HK-2 (cell line): ENCODE measurements at regions not wholly inside any gene's neighbourhood (a gene's known extent, or its start where the extent isn't known, plus 50 kb on each side); places are given as distances from the start of the nearest gene placed in this dataset.

Experiments used
- DNase-seq: peaks from one replicate; pipeline ENCODE4 v3.0.0-alpha.2; 2018; ENCODE audit not compliant: unreplicated experiment

DNA sequence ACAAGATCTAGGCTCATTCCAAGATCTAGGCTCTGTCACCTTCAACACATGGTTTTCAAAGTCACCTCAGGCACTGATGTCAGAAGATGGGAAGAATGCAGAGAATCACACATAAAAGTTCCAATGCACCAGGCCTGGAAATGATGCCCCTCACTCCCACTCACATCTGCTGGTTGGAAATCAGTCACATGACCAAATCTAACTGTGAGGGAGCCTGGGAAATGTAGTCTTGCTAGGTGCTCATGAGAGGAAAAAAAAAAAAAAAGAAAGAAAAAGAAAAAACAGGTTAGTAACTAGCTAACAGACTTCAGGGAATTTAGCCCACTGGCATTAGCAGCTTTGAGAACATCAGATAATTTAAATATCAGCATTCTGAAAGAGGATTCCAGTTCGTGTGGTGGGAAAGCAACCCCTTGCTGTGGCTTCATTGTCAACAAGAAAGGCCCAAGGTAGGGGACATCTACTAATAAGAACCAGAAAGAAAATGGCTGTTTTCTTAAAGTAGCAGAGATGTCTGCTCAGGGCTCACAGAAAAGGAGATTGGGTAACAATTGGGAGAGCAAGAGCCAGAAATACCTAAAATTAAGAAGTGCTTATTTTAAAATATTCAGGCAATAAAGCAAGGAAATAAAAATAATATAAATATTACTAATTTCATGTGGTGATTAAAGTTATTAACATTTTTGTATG, 614.3 kb downstream of the ACTL7B start:
- DNase-seq, result no peak

GRCh38 chr9:108239696-108240321, 616.0 kb downstream of the ACTL7B start:
- DNase-seq, result no peak

DNA sequence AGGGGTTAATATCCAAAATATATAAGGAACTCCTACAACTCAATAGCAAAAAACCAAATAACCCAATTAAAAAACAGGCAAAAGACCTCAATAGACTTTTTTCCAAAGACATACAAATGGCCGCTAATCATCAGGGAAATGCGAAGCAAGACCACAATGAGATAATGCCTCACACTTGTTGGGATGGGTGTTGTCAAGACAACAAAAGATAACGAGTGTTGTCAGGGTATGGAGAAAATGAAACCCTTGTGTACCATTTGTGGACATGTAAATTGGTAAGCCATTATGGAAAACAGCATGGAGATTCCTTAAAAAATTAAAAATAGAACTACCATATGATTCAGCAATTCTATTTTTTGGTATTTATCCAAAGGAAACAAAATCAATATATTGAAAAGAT, 620.2 kb downstream of the ACTL7B start:
- DNase-seq, result no peak

- no peak for DNase-seq
Measured at GRCh38 chr9:108234811-108235210, 621.0 kb downstream of the ACTL7B start.

DNA sequence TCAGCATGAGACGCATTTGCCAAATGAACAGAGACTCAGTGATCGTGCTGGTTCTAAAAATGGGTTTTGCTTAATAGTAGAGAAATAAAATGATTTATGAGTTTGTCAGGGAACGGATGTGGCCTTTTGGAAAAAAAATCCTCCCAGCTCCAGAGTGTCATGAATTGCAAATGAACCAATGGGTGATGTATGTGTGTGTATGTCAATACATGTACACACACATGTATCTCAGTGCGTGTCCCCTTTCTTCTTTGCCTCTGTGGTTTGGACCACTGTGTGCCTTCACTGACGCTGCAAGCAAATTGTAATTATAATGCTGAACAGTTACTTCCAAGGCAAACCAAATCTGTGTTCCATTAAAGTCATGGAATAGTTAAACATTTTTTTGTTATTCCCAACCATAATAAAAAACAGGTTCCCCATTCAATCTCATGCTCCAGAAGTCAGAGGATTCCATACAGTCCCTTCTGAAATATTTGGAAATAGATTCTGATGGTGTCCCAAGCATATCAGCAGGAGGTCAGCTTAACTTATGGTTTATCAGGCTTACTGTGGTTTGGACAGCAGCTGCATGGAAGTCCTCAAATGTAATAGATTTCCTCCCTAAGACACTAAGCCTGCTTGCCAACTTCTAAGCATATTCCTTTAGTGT, 630.5 kb downstream of the ACTL7B start:
- DNase-seq, result no peak

DNA sequence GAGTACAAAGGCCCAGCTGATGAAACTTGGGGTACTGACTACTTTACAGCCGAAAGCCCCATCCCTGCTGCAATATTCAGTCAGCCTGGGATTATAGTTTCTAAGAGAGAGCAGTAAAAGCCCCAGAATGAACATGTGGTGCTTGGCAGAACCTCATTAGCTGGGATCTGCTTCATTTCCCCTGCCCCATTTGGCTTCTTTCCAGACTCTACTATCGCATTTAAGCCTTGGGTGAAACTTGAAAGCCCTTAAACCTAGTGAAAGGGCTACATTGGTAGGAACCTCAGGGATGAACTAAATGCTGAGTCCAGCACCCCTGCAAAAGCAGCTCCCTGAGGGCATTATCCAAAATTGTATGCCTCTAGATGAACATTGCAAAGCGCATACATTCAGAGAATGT, 631.1 kb downstream of the ACTL7B start:
- DNase-seq, result no peak

DNA sequence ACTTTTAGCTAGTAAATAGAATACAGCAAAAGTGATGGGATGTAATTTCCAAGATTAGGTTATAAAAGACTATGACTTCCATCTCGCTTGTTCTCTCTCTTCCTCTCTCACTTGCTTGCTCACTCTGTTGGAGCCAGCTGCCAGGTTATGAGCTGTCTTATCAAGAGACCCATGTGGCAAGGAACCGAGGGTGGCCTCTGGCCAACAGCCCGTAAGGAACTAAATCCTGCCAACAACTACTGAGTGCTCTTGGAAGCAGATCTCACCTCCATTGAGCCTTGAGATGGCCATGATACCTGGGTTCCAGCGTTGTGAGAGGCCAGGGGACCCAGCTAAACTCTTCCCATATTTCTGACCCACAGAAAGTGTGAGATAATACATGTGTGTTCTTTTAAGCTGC, 636.1 kb downstream of the ACTL7B start:
- DNase-seq, result no peak

GRCh38 chr9:108217431-108218349, 638.1 kb downstream of the ACTL7B start:
- no peak for DNase-seq

GRCh38 chr9:108213511-108213910, 642.3 kb downstream of the ACTL7B start:
- DNase-seq, result no peak

DNA sequence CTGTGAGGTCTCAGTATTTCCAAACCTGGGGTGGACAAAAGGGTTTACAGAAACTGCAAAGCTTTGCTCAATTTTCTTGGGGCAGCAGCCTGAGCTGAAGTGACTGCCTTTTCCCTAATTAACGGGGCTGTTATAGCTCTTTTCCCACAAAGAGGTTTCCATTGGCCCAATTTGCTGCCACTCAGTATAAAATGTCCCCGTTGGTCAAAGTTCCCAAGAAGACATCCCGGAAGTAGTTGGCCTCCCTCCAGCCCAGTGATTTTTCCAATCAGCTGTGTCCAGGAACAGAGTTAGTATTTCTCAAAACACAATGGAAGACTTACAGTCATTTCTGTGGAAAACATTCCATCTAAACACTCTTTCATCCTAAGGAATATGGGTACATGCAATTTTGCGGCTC, 643.6 kb downstream of the ACTL7B start:
- no peak for DNase-seq

DNA sequence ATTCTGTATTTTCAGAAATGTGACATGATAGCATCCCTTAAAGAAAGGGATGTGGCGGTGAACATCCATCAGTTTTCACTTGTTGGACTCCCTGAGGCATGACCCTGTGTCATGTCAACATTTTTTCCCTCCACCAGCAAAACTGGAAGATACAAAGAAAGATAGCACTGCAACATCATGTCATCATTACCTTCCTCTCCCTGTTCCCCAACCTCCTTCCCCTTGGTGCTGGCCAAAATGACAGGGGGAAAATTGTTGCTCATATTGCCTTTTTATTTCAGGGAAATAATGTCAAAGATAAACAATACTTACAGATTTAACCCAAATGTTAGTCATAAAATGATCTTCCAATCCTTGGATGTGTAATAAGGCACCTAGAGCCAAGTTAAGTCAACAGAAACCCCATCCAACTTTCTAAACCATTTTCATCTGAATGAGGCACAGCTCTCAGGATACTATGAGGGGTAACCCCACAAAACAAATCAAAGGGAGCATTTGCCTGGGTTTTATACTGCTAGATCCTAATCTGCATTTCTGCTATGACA, 644.3 kb downstream of the ACTL7B start:
- DNase-seq, result no peak

DNA sequence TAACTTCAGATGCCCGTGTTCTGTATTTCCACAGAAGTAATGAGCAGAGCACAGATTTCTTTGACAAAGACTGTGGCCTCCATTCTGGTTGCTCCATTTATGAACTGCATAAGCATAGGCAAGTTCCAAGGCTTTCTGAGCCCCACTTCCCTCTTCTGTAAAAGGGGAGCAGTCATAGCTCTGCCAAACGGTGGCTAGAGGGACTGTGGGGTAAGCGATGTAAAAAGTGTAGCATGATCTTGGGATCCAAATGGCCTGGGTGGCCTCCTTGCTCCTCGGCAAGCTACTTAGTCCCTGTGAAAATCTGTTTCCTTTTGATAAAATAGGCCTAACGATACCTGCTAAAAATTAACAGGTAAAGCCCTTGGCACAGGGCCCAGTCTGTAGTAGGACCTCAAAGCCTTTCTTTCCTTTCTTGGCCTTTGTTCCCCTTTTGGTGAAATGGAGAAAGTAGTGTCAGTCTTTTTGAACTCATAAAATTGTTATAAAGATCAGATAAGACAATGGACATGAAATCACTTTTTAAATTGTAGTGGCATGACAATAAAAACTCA, 646.6 kb downstream of the ACTL7B start:
- no peak for DNase-seq

GRCh38 chr9:108207561-108208165, 648.1 kb downstream of the ACTL7B start:
- DNase-seq, result no peak

GRCh38 chr9:108205276-108205675, 650.5 kb downstream of the ACTL7B start:
- no peak for DNase-seq

DNA sequence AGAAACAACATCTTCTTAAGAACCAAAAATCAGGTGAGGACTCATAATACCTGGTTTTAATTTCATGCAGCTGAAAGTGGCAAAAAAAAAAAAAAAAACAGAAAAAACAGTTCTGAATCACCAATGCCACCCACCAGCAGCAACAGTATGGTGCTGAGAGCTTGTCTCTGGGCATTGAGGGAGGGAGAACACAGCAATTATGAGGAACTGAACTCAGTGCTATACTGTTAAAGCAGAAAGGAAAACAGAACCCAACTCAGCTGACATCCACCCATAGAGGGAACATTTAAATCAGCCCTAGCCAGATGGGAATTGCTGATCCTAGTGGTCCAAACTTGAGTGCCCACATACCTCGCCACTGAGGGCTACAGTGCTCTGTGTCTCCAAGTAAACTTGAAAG, 657.9 kb downstream of the ACTL7B start:
- DNase-seq, result no peak

DNA sequence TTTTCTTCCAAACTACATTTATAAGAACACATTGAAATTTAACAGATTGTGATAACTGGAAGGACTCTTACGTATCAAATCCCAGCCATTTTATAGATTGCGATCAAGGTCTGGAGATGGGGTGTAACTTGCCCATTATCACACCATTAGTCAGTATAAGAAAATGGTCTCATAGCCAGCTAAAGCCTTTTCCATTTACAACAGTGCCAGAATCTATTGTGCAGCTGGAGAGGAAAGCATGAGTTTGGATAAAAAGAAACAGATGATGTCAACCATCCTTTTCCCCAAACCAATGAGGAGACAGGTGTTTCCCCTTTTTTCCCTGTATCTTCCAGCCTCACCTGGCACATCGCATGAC, 658.8 kb downstream of the ACTL7B start:
- DNase-seq, result no peak

DNA sequence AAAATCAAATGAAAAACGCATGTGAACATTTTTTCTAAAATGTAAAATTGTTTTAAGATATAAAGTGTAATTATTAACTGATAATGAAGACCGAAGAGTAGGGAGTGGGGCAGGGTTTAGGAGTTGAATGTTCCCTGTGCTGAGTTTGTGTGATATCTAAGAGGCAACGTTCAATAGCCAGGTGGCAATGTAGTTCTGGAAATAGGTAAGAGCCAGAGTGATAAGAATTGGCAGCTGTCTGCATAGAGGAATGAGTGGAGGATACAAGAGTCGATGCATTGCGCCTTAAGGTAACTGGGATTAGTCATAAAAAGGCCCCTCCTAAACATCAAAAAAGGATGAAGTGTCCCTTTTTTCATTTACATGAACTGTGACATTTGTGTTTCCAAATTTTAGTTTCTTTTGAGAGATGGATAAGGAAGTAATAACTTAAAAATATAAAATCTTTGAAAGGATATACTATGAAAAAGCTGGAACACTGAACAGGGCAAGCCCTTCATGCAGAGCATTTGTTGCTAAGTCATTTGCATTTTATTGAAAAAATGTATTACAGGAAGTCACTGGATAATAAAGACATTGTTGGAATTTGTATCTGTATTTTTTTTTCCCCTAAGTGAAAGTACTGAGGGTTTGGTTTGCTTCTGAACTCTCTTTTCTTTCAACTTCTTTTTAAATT, 659.3 kb downstream of the ACTL7B start:
- no peak for DNase-seq

GRCh38 chr9:108194154-108194553, 661.6 kb downstream of the ACTL7B start:
- DNase-seq, result no peak

DNA sequence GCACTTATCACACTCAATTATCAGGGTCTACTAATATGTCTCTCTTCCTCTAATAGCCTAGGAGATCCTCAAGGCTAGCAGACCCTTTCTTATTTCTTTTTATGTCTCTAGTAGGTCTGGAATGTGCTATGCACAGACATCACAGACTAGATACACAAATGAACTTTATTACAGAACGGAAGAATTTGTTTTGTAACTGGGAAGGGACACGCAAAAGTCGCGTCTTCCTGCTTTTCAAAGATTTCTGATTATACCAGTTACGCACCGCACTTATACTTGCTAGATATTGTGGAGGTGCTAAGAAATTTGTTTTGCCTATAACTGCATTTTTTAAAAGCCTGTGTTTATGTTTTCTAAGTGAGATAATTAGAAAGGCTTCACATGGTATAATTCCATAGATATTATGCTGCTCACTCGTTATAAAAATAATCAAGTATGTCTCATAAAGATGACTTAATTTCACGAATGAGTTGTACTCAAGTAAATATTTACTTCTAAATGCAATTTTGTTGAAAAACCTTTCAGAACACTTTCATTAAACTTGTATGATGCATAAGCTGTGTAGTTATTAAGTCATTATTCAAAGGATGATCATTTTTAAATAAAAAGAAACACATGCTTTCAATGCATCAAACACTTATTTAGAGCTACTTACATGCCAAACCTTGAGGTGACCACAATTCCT, 662.6 kb downstream of the ACTL7B start:
- no peak for DNase-seq

DNA sequence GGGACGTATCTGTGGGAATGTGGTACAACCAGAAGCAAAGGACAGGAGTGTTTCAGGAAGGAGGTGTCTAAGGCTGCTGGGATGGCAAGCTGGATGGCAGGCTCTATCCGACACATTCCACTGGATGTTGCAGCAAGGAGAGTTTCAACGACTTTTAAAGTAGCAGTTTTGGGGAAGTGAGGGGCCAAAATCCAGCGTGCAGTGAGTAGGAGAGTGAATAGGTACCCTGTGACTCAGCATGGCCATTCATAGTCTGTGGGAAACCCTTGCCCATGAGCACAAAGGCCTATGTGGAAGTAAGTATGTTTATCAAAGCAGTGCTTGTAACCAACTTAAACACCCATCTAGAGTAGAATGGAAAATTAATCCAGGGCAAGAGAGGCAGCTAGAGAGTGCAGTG, 664.7 kb downstream of the ACTL7B start:
- DNase-seq, result no peak
